CD4-positive, alpha-beta memory T cell (primary cell): ENCODE measurements at regions not wholly inside any gene's neighbourhood (a gene's known extent, or its start where the extent isn't known, plus 50 kb on each side); places are given as distances from the start of the nearest gene placed in this dataset.

Source experiments
- CTCF ChIA-PET: fragments of 350-600 bp; sonication (Branson Sonifier 250); formaldehyde crosslinking; loops from one replicate; lab custom pipeline; 2021; ENCODE audit warnings: inconsistent platforms; ENCODE audit not compliant: partially characterized antibody; lab: Charles Lee
- POLR2A ChIA-PET: fragments of 350-600 bp; sonication (Branson Sonifier 250); formaldehyde crosslinking; loops from one replicate; lab custom pipeline; 2021; ENCODE audit not compliant: partially characterized antibody; lab: Charles Lee
- DNase-seq, 5 donors: peaks; one replicate each; pipeline versions ENCODE4 v3.0.0 to v3.0.0-alpha.2; 2020 to 2022; ENCODE audit warnings: mixed read lengths in 1 of 5
- H3K27ac ChIP-seq: one replicate; pipeline ENCODE4 v1.7.0; 2013; ENCODE audit warnings: low read depth, low read length
- H3K27me3 ChIP-seq: 2 replicates; pipeline ENCODE4 v1.7.0; 2013; ENCODE audit warnings: mild to moderate bottlenecking, low read length, moderate library complexity; ENCODE audit not compliant: insufficient read depth
- H3K36me3 ChIP-seq: 2 replicates; pipeline ENCODE4 v1.7.0; 2013; ENCODE audit warnings: mild to moderate bottlenecking, low read length, moderate library complexity; ENCODE audit not compliant: insufficient read depth
- H3K4me1 ChIP-seq: 2 replicates; pipeline ENCODE4 v1.7.0; 2013; ENCODE audit warnings: mild to moderate bottlenecking, low read length, moderate library complexity; ENCODE audit not compliant: insufficient read depth
- H3K4me3 ChIP-seq, 2 donors: one replicate each; pipeline ENCODE4 v1.7.0; 2013; ENCODE audit warnings: low read length in 2 of 2, mild to moderate bottlenecking in 1 of 2
- H3K9me3 ChIP-seq, 2 donors: one replicate each; pipeline ENCODE4 v1.7.0; 2013; ENCODE audit warnings: low read length in 2 of 2, control low read depth in 1 of 2; ENCODE audit not compliant: control insufficient read depth in 1 of 2
- H3K27ac Mint-ChIP-seq, 7 donors: one replicate each; pipeline ENCODE4 v1.8.0; 2020 to 2021; ENCODE audit warnings: mixed read lengths in 7 of 7, mild to moderate bottlenecking in 6 of 7, inconsistent platforms in 3 of 7, moderate library complexity in 3 of 7
- H3K27me3 Mint-ChIP-seq, 2 donors: one replicate each; pipeline ENCODE4 v1.8.0; 2020 to 2021; ENCODE audit warnings: mixed read lengths in 2 of 2
- H3K36me3 Mint-ChIP-seq, 2 donors: one replicate each; pipeline ENCODE4 v1.8.0; 2020 to 2021; ENCODE audit warnings: mixed read lengths in 2 of 2, inconsistent platforms in 1 of 2, mild to moderate bottlenecking in 1 of 2
- H3K4me1 Mint-ChIP-seq, 4 donors: one replicate each; pipeline ENCODE4 v1.8.0; 2020 to 2021; ENCODE audit warnings: mixed read lengths in 4 of 4, mild to moderate bottlenecking in 1 of 4
- H3K4me3 Mint-ChIP-seq, 8 donors: one replicate each; pipeline ENCODE4 v1.8.0; 2020 to 2021; ENCODE audit warnings: mixed read lengths in 8 of 8, mild to moderate bottlenecking in 7 of 8, moderate library complexity in 6 of 8, inconsistent platforms in 3 of 8
- H3K9me3 Mint-ChIP-seq, 8 donors: one replicate each; pipeline ENCODE4 v1.8.0; 2020 to 2021; ENCODE audit warnings: mixed read lengths in 8 of 8, mild to moderate bottlenecking in 5 of 8, inconsistent platforms in 3 of 8, moderate library complexity in 1 of 8
- intact Hi-C: fragments of 100-400 bp; cut with micrococcal nuclease; formaldehyde crosslinking; loops from one replicate; pipeline ENCODE4 v1.15.1; 2023

GRCh38 chr15:49789436-49789835 lies 168.6 kb downstream of the DTWD1 start:
- Mint-ChIP-seq H3K4me1 (no peaks in the 10 kb centered on the region), H3K4me3 (no peak overlapping the region), H3K36me3 (peaks cover 0 to 3% of the 10 kb centered on the region in 2 donors), H3K27ac (no peak overlapping the region), H3K9me3 (peaks cover 0 to 23% (median 13%) of the 10 kb centered on the region in 8 donors), H3K27me3 (no peaks in the 10 kb centered on the region)
- Histone ChIP-seq H3K4me1 (no peaks in the 10 kb centered on the region), H3K4me3 (no peak overlapping the region), H3K27ac (no peak overlapping the region), H3K36me3 (no peaks in the 10 kb centered on the region), H3K9me3 (no peaks in the 10 kb centered on the region), H3K27me3 (no peaks in the 10 kb centered on the region)
- ChIA-PET CTCF (no interaction called here), POLR2A (no interaction called here)
- no peak for DNase-seq
- intact Hi-C loops = no loop called here

DNA sequence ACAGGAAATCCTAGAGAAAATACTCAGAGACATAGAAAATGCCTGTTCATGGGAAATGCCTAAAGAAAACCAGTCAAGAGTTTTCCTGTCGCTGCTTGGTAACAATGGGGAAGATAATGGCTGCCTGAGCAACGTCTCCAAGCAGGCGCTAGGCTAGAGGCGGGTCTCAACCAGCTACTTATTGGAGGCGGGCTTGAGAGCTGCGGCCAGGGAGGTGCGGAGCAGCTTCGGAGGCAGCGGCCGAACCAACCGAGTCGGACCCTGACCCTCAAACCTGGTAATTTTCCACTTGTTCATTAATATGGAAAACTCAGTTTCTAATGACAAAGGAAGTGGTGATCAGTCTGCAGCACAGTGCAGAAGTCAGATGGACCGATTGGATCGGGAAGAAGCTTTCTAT lies 173.1 kb downstream of the DTWD1 start:
- Mint-ChIP-seq H3K4me1 (no peaks in the 10 kb centered on the region), H3K9me3 (peaks cover 0 to 22% (median 11%) of the 10 kb centered on the region in 8 donors), H3K4me3 (no peak overlapping the region), H3K36me3 (no peaks in the 10 kb centered on the region), H3K27me3 (no peaks in the 10 kb centered on the region), H3K27ac (no peak overlapping the region)
- H3K9me3 ChIP-seq = no peaks in the 10 kb centered on the region
- intact Hi-C loops = no loop called here
- no peaks in the 10 kb centered on the region for H3K4me1 ChIP-seq
- H3K27ac ChIP-seq = no peak overlapping the region
- H3K4me3 ChIP-seq = no peak overlapping the region
- DNase-seq = no peak
- POLR2A ChIA-PET = no interaction called here
- CTCF ChIA-PET = no interaction called here
- no peaks in the 10 kb centered on the region for H3K36me3 ChIP-seq
- no peaks in the 10 kb centered on the region for H3K27me3 ChIP-seq

DNA sequence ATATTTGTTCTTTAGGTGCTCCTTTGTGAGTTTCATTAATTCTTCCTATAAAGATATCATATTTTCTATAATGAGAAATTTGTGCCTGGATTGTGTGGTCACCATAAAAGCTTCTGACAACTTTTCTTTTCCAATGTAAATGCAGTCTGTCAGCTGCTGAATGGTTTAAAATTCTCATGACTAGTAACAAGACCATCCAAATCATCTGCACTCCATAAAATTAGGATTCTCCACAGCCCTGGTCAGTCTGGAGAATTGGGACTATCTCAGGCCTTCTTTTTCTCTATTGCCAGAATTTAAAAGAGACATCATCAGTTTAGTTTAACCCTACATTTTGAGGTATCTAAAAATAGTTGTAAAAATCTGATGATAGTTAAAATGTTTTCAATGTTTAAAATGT lies 180.9 kb downstream of the DTWD1 start:
- DNase-seq = no peak
- H3K36me3 Mint-ChIP-seq = no peaks in the 10 kb centered on the region
- no peak overlapping the region for H3K27ac Mint-ChIP-seq
- H3K27me3 ChIP-seq = no peaks in the 10 kb centered on the region
- no peak overlapping the region for H3K27ac ChIP-seq
- H3K4me1 ChIP-seq = no peaks in the 10 kb centered on the region
- no peak overlapping the region for H3K4me3 ChIP-seq
- intact Hi-C loops = no loop called here
- ChIA-PET POLR2A (no interaction called here), CTCF (no interaction called here)
- H3K9me3 Mint-ChIP-seq = peaks cover 0 to 36% (median 9%) of the 10 kb centered on the region in 8 donors
- H3K9me3 ChIP-seq = no peaks in the 10 kb centered on the region
- peaks cover 2 to 4% of the 10 kb centered on the region in 2 donors for H3K27me3 Mint-ChIP-seq
- H3K36me3 ChIP-seq = no peaks in the 10 kb centered on the region
- no peaks in the 10 kb centered on the region for H3K4me1 Mint-ChIP-seq
- no peak overlapping the region for H3K4me3 Mint-ChIP-seq
